Stimulated activated CD4-positive, alpha-beta T cell treated with anti-CD3 and anti-CD28 coated beads, Interleukin-2, amount 100 ng/mL, for 48 hours (primary cell): ENCODE measurements at regions not wholly inside any gene's neighbourhood (a gene's known extent, or its start where the extent isn't known, plus 50 kb on each side); places are given as distances from the start of the nearest gene placed in this dataset.

Experiments used
- DNase-seq, 2 donors: peaks; one replicate each; pipeline ENCODE4 v3.0.0-alpha.2; 2020

DNA sequence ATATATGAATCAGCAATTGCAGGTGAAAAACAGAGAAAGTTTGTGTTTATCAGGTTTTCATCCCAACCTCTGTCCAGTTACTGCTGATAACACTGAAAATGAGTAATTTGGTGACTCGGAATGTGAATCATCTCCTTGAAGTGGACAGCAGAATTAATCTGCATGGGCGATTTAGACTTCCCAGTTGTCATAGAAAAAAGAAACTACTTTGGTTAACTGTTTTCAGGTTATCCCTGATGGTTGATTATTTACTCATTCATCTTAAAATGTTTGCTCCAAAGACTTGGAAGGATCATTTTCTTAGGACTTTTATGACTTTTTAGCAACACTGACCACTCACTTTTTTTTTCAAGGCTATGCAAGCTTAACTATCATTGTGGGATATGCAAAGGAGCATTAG lies 504.1 kb upstream of the ANKRD30A start:
- no peak for DNase-seq

DNA sequence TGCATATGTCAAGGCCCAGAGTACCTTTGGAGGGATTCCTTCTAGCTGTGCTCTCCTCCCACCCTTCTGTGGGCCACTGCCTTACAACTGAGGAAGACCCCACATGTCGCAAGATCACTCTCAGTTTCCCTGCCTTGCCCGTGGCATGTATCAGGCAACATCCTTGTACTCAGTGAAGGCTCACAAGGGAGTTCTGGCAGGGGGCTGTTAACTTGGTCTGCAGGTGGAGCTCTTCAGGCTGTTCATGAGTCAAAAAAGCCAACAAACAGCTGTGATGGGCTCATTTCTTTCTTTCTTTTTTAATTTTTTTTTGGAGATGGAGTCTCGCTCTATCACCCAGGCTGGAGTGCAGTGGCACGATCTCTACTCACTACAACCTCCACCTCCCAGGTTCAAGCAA lies 513.0 kb upstream of the ANKRD30A start:
- DNase-seq = no peak

DNA sequence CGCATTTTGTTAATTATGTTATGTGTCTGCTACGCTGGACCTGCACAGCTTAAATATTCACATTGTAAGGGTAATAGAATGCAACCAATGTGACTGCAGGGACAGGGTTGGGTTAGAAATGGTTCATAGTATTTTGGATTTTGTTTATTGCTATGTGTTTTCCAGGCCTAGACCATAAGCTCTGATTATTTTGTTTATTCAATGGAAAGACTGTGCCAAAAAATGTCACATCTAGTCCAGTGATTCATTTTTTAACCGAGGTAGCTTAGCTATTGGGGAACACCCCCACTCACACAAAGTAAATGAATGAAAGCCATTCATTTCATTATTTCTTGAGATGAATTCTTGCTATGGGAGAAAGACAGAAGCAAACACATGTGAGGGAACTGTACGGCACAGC lies 516.5 kb upstream of the ANKRD30A start:
- DNase-seq = no peak

DNA sequence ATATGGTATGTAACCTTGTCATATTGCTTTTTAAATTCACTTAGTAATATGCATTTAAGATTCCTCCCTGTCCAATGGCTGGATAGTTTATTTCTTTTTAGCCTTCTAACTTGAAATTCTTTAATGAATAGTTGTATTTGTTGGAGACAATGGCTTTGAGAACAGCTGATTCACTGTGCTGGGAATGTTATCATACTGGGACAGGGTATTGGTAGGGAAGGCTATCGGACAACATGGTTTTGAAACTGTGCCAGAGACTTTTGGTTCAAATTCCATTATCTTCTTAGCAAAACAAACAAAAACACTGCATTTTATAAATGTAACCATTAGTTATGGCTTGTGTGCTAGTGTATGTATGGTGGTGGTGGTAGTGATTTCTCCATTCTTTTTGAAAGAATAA lies 517.1 kb upstream of the ANKRD30A start:
- DNase-seq = no peak

DNA sequence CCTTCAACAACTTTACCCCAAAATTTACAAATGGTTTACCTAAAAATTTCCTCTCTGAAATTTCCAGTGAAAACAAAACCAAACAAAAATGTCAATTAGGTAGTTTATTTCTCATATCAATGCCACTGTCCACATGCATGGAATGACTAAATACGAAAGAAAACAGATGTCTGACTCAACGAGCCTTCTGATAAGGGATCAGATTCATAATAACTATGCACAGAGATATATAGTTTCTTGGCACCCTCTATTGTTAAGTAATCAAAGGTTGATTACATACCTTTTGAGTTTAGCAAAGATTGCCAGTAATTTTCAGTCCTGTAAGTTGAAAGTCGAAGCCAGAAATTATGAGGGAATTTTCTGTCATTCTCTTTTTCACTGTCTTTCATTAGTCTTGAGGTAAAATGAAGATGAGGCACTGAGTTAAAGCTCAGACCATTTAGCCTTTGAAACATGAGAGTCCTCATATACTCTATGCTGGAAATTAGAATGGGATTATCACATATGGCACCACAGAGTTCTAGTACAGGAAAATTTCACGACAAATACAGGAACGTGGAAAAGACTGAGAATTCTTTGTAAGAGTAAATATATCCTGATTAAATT lies 519.1 kb upstream of the ANKRD30A start:
- DNase-seq = no peak

DNA sequence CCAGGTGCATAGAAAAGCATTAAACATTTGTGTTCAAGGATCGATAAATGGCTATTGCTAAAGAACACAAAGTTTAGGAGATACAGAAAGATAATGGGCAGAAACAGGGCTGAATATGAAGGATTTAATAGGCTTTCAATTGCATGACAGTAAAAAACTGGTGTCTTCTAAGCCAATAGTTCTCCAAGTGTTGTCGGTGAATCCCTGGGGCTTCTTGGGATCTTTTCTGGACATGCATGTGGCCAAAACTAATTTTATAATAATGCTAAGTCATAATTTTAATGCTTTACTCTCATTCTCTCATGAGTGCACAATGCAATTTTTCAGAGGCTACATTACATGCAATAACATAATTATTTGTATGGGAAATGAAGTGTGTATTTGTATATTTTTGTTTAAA lies 521.1 kb upstream of the ANKRD30A start:
- DNase-seq = no peak

DNA sequence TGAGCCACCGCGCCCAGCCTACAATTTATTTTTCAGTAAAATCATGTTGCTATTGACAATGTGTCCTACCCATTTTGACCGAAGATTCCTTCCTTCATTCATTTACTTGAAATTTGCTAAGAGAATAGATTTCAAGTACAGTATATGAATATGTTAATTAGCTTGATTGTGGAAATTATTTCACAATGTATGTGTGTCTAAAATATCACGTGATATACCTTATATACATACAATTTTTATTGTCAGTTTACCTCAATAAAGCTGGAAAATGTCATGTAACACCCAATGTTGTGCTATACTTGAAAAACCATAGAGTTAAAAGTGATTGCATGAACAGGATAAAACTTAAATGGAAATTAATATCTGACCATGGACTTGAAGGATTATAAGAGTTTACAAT lies 521.7 kb upstream of the ANKRD30A start:
- DNase-seq = no peak

DNA sequence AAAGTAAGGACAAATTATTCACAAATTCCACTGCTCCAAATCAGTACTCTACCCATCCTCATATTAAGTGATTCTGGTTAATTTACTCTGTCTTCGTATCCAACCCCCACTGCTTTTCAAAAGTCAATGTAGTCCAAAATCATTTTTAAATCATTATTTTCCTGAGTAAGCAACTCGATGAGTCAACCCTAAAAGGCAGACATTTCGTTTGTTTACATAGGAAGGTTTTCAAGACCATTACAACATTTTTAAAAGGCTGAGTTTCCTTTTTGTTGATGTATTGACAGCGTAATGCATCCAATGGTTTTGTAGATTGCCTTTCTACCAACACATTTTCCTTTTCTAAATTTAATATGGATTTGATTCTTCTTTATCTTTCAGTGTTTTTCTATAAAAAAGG lies 523.0 kb upstream of the ANKRD30A start:
- no peak for DNase-seq

DNA sequence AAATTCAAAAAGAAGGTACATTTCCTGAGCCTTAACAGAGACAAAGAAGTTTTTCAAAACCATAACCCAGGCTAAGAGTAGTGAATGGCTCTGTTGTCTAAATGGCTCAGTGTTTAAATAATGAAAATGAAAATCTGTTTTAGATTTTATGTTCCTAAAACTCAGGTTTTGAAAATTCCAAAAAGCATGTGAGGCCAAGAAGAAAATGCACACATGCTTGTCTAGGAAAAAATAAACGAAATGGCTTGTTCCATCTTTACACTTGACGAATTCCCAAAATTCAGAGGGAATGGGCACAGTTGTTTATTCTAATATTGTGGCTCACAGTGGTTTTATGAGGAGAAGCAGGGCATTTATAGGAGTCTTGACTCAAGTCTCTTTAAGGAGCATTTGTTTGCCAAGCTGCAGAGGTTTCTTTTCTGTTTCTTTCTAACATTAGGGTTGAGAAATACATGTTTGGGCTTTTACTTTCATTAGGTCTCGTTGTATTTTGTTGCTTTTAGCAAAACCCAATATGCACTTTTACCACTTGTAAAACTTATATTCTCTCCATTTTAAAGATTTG lies 527.6 kb upstream of the ANKRD30A start:
- DNase-seq = no peak

DNA sequence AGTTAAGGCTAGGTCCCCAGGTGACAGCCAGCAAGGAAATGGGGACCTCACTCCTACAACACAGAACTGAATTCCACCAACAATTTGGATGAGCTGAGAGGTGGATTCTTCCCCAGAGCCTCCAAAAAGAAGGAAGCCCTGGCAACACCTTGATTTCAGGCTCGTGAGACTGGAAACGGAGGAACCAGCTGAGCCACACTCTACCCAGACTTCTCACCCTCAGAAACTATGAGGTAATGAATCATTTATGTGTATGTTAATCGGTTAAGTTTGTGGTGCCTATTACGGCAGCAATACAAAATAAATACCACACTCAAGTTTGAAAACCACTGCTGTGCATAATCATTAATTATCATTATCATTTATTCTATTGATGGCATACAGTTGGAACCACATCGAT lies 532.4 kb upstream of the ANKRD30A start:
- no peak for DNase-seq

DNA sequence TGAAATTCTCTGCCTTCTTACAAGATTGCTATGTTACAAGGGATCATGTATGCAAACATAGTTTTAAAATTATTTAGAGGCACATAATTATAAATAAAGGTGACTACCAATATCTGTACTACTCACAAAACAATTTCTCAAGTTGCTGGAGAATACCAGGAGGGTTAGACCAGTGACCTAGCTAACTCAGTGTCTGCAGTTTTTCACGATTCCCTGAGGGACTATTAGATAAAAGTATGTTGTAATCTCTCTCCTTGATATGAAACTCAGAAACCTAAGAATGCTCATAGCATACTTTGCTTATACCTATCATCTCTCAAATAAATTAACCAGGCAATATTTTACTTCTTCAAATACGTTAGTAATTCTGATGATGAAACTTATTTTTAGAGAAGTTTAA lies 534.0 kb upstream of the ANKRD30A start:
- no peak for DNase-seq

DNA sequence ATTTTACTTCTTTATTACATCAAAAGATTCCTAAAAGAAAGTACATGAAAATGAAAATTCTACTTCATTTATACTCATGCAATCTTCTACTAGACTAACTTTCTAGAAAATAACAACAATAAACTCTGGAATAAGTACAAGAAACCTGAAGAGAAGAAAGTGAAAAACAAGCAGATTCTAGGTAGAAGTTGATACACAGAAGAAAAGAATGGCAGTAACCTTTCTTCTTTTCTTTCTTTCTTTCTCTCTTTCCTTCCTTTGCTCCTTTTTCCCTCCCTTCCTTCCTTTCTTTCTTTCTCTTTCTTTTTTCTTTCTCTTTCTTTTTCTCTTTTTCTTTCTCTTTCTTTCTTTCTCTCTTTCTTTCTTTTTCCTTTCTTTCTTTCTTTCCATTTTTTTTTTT lies 541.7 kb upstream of the ANKRD30A start:
- DNase-seq = no peak

DNA sequence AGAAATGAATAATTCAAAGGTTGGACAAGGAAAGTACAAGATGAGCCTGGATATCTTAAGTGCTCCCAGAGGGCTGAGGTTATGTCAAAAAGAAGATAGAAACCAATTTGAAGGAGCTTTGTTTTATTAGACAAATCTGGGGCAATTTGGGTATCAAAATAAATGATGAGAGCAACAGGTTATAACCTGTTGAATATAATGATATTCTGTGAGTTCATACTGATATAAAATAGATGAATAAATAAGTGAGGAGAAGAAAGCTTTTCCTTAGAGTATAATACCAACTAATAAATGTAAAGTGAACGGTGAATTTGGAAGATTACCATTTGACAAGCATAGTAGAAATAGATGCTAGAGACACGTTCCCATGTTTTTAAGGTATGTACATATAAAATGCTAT lies 544.2 kb upstream of the ANKRD30A start:
- DNase-seq = no peak

DNA sequence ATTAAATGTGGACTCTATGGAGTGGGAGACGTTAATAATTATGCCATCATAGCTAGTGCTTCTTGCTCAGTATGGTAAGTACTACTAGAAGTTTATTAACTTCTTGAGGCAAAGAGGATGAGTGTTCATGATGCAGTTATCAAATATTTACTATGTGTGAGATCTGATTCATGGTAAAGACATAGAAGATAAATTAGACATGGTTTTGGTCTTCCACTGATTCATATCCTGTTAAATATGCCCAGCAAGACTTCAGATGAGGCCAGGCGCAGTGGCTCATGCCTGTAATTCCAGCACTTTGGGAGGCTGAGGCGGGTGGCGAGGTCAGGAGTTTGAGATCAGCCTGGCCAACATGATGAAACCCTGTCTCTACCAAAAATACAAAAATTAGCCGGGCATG lies 547.1 kb upstream of the ANKRD30A start:
- no peak for DNase-seq

DNA sequence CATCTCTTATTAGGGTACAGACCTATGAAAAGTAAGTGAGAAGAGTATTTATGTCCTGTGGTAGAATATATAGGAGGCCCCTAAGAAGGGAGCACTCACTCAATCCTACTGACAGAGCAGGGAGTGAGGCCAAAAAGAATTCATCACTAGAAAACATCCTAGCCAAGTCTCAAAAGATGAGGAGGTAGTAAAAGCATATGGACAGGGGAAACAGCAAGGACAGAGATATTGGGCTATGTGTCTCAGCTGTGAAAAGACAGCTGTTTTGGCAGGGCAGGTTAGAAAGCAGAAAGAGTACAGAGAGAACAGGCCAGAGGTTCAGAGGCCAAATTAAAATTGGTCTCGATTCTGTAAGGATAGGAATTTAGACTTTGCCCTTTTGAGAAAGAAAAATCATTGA lies 548.3 kb upstream of the ANKRD30A start:
- no peak for DNase-seq

DNA sequence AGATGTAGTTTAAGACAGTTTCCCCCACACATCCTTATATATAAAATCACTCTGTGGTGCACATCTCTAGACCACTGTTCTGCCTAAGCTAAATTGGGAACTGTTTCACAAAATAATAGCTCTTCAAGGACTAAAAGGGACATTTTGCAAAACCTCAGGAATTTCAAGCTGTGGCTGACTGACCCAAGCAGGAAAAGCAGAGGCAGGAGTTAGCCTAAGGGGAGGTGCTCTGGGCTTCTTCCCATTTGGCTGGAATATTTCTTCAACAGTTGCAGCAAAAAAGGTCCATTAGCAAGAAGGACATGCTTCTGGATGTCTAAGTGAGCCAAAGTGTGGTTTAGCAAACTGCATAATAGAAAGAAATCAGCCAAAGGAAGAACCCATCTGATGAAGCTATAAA lies 551.2 kb upstream of the ANKRD30A start:
- DNase-seq = no peak

DNA sequence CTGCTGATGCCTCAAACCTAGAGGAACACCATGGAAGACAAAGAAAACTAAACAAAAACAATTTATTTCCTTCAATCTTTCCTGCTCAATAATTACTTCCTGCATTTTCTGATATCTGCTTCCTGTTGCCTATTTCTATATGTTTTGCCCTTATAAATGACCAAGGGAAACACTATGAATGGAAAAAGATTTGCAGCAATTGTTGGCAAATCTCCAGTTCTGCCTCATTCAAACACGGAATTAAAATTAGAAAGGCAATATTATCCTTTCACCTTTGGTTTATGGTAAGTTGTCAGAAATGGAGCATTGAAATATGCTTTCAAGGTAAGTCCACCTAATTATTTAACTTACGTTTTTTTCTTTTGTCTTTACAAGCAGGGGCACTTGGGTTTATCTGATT lies 552.2 kb upstream of the ANKRD30A start:
- no peak for DNase-seq

DNA sequence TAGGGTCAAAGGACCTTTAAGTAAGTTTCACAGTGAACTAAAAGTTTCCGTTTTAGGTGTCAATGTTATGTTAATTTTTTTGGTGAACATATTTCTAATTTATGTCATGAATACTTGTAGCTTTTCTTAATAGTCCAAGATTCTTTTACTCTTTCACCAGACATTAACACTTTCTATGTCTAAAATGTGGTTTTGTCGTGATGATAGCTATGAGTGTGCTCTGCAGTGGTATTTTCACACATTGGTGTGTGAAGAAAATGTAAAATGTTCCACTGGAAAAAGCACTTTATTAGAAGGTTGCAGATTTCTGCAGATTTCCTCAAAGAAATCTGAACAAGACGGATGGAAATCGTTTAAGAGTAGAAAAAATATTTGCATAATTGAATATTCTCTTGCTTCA lies 561.0 kb upstream of the ANKRD30A start:
- no peak for DNase-seq

DNA sequence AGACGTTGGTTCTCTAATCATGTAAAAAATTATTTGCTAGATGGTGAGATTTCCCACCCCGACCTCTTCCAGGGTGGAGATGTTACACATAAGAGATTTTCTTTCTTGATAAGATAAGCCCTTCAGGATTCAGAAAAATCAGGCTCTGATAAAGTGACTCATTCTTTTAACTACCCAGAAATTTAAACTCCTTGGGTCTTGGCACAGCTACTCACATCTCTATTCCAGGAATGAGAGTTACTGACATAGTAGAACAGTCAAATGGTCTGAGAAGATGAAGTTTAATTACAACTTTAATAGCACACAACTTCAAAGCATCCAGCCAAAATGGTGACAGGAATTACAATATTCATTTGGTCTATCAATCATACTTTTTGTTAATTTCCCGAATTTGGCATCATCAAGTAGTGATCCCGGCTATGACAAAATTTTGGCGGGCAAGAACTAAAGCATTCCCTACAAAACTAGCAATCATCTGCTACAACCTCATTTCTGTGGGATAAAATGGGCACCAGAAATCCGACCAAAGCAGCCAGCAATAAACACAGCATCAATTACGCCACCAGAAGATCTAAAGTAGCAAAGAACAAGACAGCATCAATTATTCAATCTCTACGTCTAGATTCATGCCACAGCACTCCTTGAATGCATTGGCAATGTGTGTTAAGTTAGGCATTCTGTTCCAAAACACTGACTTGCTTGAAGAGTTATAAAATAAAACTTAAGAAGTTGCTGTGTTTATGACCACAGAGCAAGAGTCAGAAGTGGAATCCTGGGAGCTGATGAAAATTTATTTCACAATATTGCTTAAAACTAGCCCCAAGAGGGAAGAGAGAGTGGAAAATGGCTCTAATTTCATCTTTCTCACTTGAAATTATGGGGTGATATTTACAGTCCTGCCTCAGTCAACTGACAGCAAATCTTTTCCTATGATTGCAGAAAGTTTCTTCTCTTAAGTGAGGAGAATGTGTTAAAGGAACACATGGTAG lies 565.7 kb upstream of the ANKRD30A start:
- DNase-seq = no peak

DNA sequence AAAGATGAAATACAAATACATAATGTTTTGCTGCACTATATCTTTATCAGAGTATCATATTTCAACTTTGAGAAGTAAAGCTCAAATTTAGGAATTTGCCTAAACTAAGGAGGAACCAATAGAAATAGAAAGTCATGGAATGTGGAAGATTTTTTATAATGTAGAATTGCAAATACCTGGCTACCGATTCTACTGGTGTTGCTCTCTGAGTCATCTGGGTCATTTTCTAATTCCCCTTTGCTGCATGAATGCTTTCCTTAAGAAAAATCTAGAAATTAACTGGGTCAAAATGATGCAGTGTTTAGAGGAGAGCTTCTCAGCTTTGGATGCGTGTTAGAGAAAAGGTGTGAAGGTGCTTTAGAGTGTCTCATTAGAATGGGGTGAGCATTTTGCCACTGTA lies 568.9 kb upstream of the ANKRD30A start:
- no peak for DNase-seq

DNA sequence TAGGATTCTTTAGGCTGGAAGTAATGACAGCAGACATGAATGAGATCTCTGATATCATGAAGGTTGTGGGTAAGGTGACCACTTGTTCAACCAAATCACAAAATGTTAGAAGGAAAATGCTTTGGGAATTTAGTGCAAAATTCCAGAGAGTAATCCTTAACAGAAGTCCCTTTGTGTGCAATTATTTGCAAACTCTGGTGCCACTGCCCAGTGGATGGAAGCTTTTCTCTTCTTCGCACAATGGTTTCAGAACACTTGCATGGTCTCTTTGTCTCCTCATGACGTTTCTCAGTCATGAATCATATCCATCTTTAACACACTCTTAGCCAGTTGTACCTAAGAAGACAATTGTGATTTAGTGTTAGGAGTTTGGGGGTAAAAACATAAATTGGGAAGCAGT lies 570.4 kb upstream of the ANKRD30A start:
- no peak for DNase-seq

DNA sequence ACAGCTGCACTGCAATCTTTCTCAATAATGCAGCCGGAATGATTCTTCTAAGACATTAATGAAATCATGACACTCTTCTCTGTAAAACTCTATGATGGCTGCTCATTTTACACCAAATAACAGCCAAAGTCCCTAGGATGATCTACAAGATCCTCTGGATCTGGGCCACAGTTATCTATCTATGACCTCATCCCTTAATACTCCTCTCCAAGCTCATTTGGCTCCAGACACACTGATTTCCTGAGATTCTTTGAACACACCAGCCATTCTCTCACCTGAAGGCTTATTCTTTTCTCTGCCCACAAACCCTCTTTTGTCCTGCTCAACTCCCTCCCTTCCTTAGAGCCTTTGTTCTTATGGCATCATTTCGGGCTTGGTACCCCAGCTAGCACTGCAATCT lies 577.4 kb upstream of the ANKRD30A start:
- DNase-seq = no peak

DNA sequence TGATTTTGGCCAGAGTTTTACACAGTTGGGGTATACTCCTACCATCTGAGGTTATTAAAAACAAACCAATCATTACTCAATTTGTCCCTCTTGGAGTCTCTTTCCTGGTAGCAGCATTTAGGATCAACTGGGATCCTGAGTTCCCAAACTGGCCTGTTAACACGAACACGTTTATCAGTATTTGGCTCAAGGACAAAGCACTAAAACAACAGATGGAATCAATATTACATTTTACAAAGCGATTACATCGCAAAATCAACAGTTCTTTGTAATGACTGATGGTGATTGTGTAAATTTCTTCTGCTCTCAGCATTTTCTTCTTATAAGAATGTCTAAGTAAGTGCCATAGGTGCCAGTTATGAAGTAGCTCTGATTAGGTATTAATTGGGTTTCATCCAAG lies 582.9 kb upstream of the ANKRD30A start:
- DNase-seq = no peak

DNA sequence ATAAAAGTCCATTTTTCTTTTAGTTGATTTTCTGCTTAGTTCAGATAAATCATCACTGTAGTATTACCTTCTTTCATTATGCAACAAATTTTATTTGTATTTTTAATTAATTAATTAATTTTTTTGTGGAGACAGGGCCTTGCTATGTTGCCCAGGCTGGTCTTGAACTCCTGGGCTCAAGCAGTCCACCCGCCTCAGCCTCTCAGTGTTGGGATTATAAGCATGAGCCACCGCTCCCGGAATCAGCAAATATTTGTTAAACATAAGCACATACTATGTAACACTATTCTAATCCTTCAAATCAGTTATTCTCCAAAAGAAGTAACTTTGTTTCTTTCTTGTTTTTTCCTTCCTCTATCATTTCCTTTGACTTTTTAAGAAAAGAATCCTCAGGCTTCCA lies 584.8 kb upstream of the ANKRD30A start:
- no peak for DNase-seq
